GM18870 (cell line): ENCODE measurements at regions not wholly inside any gene's neighbourhood (a gene's known extent, or its start where the extent isn't known, plus 50 kb on each side); places are given as distances from the start of the nearest gene placed in this dataset.

Experiments
- ATAC-seq: cut with Tn5 transposase; IDR thresholded peaks from one replicate; pipeline ENCODE4 v1.9.1; 2021; ENCODE audit warnings: moderate library complexity; ENCODE audit not compliant: unreplicated experiment

- no peak for ATAC-seq
Observed at GRCh38 chr22:46077669-46078099, 72.6 kb upstream of the PPARA start.

- no peak for ATAC-seq
Observed at GRCh38 chr22:46078241-46079092, 71.9 kb upstream of the PPARA start.

- ATAC-seq, result no peak
Observed at GRCh38 chr22:46079093-46079860, 71.0 kb upstream of the PPARA start.

- ATAC-seq, result no peak
Observed at GRCh38 chr22:46079861-46080821, 70.2 kb upstream of the PPARA start.

GRCh38 chr22:46081036-46081830 is 69.1 kb upstream of the PPARA start:
- ATAC-seq, result no peak

GRCh38 chr22:46081831-46082210 is 68.5 kb upstream of the PPARA start:
- ATAC-seq, result no peak

- ATAC-seq, result no peak
Observed at GRCh38 chr22:46082633-46083032, 67.7 kb upstream of the PPARA start.

- ATAC-seq, result no peak
Observed at GRCh38 chr22:46083383-46084350, 66.7 kb upstream of the PPARA start.

- ATAC-seq, result no peak
Observed at GRCh38 chr22:46084376-46084775, 66.0 kb upstream of the PPARA start.

GRCh38 chr22:46084943-46085827 is 65.1 kb upstream of the PPARA start:
- ATAC-seq, result no peak

- no peak for ATAC-seq
Observed at GRCh38 chr22:46085828-46086576, 64.3 kb upstream of the PPARA start.

- ATAC-seq, result no peak
Observed at GRCh38 chr22:46086577-46087335, 63.6 kb upstream of the PPARA start.

GRCh38 chr22:46087336-46087690 is 63.0 kb upstream of the PPARA start:
- no peak for ATAC-seq

GRCh38 chr22:46087816-46088277 is 62.5 kb upstream of the PPARA start:
- ATAC-seq, result no peak

GRCh38 chr22:46088541-46089311 is 61.6 kb upstream of the PPARA start:
- ATAC-seq, result no peak
